IgD-negative memory B cell (primary cell): ENCODE measurements at regions not wholly inside any gene's neighbourhood (a gene's known extent, or its start where the extent isn't known, plus 50 kb on each side); places are given as distances from the start of the nearest gene placed in this dataset.

Experiments used
- H3K27ac Mint-ChIP-seq, 3 donors: one replicate each; pipeline ENCODE4 v1.8.0; 2020 to 2022; ENCODE audit warnings: mild to moderate bottlenecking in 3 of 3, mixed read lengths in 3 of 3, moderate library complexity in 1 of 3
- H3K27me3 Mint-ChIP-seq: one replicate; pipeline ENCODE4 v1.8.0; 2021; ENCODE audit warnings: mixed read lengths
- H3K36me3 Mint-ChIP-seq: one replicate; pipeline ENCODE4 v1.8.0; 2020; ENCODE audit warnings: mild to moderate bottlenecking, mixed read lengths
- H3K4me1 Mint-ChIP-seq, 3 donors: one replicate each; pipeline ENCODE4 v1.8.0; 2020 to 2022; ENCODE audit warnings: mixed read lengths in 3 of 3, mild to moderate bottlenecking in 1 of 3
- H3K4me3 Mint-ChIP-seq, 4 donors: one replicate each; pipeline ENCODE4 v1.8.0; 2020 to 2022; ENCODE audit warnings: mild to moderate bottlenecking in 4 of 4, mixed read lengths in 4 of 4, moderate library complexity in 3 of 4
- H3K9me3 Mint-ChIP-seq, 3 donors: one replicate each; pipeline ENCODE4 v1.8.0; 2020 to 2021; ENCODE audit warnings: mixed read lengths in 3 of 3, mild to moderate bottlenecking in 1 of 3

DNA sequence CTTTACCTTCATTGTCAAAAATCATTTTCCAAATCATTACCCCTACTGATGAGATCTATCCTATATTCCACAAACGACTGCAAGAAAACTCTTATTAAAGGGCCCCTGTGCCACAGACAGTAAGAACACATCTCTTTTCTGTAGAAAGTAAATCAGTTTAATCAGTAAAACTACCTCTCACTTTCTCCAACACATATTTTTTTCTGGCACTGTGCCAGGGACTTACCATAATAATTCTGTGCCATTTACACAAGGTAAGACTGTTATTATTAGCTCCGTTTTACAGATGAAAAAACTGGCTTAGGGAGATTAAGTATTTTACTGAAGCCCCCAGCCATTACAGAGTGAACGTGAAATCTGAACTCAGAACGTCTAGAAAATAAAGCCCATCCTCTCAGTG is 587.0 kb upstream of the COX7C start:
- H3K36me3 Mint-ChIP-seq: no peaks in the 10 kb centered on the region
- no peak overlapping the region for H3K4me3 Mint-ChIP-seq
- H3K9me3 Mint-ChIP-seq: peaks cover 2 to 7% (median 3%) of the 10 kb centered on the region in 3 donors
- H3K27ac Mint-ChIP-seq: no peak overlapping the region
- no peaks in the 10 kb centered on the region for H3K4me1 Mint-ChIP-seq
- no peaks in the 10 kb centered on the region for H3K27me3 Mint-ChIP-seq

DNA sequence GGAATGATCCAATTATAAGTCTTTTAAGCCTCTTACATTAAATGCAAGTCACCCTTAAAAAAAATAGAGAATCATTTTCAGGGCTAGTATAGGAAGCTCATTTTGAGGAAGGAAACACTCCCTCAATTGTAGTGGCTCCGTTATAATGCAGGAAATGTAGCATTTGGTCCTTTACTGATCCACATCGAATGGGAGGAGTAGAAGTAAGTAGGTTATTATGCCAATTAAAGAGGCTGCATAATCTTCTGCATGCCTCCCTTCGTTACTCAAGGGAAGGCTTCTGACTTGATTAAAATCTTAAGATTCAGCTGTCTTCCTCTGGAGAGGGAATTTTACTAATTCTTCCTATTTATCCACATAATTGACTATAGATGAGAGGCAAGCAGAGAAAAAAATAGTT is 579.2 kb upstream of the COX7C start:
- H3K4me3 Mint-ChIP-seq: no peak overlapping the region
- no peaks in the 10 kb centered on the region for H3K27me3 Mint-ChIP-seq
- no peak overlapping the region for H3K27ac Mint-ChIP-seq
- H3K9me3 Mint-ChIP-seq: peaks cover 3 to 6% (median 4%) of the 10 kb centered on the region in 3 donors
- no peaks in the 10 kb centered on the region for H3K36me3 Mint-ChIP-seq
- no peaks in the 10 kb centered on the region for H3K4me1 Mint-ChIP-seq

DNA sequence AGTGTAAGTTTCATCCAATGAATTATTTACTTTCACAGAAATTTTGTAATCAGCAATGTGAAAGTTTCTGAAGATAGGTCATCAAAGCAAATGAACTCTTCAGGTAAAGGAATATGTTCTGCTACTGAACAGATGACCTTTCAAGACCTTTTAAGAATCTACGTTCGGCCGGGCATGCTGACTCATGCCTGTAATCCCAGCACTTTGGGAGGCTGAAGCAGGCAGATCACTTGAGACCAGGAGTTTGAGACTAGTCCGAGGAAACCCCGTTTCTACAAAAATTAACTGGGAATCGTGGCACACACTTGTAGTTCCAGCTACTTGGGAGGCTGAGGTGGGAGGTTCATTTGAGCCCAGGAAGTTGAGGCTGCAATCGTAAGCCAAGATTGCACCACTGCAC is 578.4 kb upstream of the COX7C start:
- no peak overlapping the region for H3K4me3 Mint-ChIP-seq
- H3K27me3 Mint-ChIP-seq: no peaks in the 10 kb centered on the region
- H3K9me3 Mint-ChIP-seq: peaks cover 3 to 6% (median 4%) of the 10 kb centered on the region in 3 donors
- no peaks in the 10 kb centered on the region for H3K4me1 Mint-ChIP-seq
- H3K36me3 Mint-ChIP-seq: no peaks in the 10 kb centered on the region
- H3K27ac Mint-ChIP-seq: peak overlapping the region in 1 of 3 donors; percentile 53

DNA sequence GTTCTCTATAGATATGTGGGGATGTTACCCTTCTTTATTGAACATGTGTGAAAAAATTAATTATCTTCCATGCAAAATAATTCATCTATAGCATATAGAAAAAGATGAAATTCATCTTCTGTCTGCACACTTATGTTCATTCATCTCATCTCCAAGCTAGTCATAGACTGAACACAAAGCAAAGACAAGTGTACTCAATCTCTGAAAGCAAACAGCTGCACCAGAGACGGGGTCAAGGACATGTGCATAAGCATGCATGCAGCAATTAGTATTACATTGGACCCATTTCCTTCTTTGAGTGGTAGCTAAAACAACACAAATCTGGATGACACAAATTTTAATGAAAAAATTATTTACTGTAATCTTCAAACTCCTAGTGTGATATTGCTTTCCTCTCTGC is 547.0 kb upstream of the COX7C start:
- Mint-ChIP-seq H3K4me3 (no peak overlapping the region), H3K27me3 (no peaks in the 10 kb centered on the region), H3K27ac (no peak overlapping the region), H3K9me3 (peaks cover 0 to 6% (median 3%) of the 10 kb centered on the region in 3 donors), H3K4me1 (no peaks in the 10 kb centered on the region), H3K36me3 (no peaks in the 10 kb centered on the region)

DNA sequence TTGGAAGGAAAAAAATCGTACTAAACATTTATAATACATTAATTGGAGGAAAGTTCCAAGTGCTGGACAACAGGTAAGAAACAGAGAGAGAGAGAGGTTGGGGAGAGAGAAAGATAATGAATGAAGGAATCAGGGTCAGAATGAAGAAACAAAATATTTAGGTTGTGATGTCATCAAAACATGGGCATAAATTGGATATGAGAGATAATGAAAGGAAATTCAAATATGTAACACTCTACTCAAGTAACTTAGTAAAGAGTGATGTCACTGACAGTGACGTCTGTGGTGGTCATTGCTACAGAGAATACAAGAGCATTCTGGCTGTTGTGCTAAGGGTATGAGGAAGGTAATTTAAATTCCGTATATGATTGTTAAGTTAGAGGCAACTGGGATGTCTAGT is 543.4 kb upstream of the COX7C start:
- Mint-ChIP-seq H3K27ac (no peak overlapping the region), H3K36me3 (no peaks in the 10 kb centered on the region), H3K27me3 (no peaks in the 10 kb centered on the region), H3K9me3 (peaks cover 0 to 3% (median 2%) of the 10 kb centered on the region in 3 donors), H3K4me1 (no peaks in the 10 kb centered on the region), H3K4me3 (no peak overlapping the region)

DNA sequence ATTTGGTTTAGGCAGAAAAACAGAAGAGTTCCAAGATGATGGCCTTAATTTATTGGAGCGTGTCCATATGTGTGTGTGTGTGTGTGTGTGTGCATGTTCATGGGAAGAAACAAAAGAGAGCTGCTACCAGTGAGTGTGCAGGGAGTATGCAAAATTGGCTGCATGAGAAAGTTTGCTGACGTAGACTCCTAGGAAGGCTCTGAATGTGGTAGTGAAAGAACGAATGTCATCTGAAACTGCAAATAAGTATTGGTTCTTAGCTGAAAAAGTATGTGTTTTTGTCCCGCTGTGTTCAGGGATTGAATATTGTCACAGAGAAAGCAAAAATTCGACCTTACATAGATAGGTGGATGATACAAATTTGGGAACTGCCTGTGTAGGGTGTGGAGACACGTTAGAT is 542.6 kb upstream of the COX7C start:
- H3K27ac Mint-ChIP-seq: no peak overlapping the region
- H3K4me1 Mint-ChIP-seq: no peaks in the 10 kb centered on the region
- H3K4me3 Mint-ChIP-seq: no peak overlapping the region
- no peaks in the 10 kb centered on the region for H3K36me3 Mint-ChIP-seq
- peaks cover 0 to 4% (median 2%) of the 10 kb centered on the region in 3 donors for H3K9me3 Mint-ChIP-seq
- no peaks in the 10 kb centered on the region for H3K27me3 Mint-ChIP-seq

DNA sequence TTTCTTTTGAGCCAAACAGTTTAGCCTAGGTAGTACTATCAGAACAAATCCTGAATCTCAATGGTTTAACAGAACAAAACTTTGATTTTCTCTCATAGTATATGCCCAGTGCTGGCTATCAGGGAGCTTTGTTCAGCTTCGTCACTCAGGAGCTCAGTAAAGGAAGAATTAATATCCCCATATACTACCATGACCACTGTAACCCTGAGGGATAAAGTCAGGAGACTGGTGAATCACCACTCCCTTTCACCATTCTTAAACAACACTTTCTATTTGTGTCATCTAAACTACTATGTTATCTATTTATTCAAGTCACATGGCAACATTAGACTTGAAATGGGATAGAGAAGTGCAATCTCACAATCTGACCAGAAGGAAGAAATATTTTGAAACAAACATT is 522.6 kb upstream of the COX7C start:
- Mint-ChIP-seq H3K27ac (no peak overlapping the region), H3K36me3 (no peaks in the 10 kb centered on the region), H3K27me3 (no peaks in the 10 kb centered on the region), H3K9me3 (peaks cover 0 to 3% (median 0%) of the 10 kb centered on the region in 3 donors), H3K4me3 (no peak overlapping the region), H3K4me1 (no peaks in the 10 kb centered on the region)

DNA sequence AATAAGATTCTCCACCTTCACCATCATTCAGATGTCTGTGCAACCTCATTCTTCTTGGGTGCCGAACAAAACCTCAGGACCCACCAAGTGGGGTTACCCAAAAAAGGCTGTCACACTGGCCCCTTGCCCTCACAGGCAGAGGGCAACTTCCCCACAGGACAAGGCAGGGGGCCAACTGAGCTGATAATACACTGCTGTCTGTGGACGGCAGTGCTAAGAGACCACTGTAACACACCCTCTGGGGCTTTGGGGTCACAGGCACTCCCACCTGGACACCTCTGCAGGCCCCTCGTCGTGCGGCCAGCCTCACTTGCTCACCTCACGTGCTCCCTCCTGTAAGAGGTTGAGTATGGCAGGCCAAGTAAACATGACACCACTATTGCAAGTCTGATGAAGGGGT is 515.8 kb upstream of the COX7C start:
- Mint-ChIP-seq H3K36me3 (no peaks in the 10 kb centered on the region), H3K4me1 (no peaks in the 10 kb centered on the region), H3K27ac (no peak overlapping the region), H3K9me3 (peaks cover 0 to 2% (median 0%) of the 10 kb centered on the region in 3 donors), H3K4me3 (no peak overlapping the region), H3K27me3 (no peaks in the 10 kb centered on the region)

DNA sequence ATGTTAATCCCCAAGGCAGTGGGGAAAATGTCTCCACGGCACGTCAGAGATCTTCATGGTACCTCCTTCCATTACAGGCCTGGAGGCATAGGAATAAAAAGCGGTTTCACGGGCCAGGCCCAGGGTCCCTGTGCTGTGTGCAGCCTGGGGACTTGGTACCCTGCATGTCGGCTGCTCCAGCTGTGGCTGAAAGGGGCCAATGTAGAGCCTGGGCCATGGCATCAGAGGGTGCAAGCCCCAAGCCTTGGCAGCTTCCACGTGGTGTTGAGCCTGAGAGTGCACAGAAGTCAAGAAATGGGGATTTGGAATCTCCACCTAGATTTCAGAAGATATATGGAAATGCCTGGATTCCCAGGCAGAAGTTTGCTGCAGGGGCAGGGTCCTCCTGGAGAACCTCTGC is 508.9 kb upstream of the COX7C start:
- Mint-ChIP-seq H3K36me3 (no peaks in the 10 kb centered on the region), H3K4me1 (no peaks in the 10 kb centered on the region), H3K27ac (no peak overlapping the region), H3K27me3 (no peaks in the 10 kb centered on the region), H3K9me3 (peaks cover 3 to 8% (median 4%) of the 10 kb centered on the region in 3 donors), H3K4me3 (no peak overlapping the region)

DNA sequence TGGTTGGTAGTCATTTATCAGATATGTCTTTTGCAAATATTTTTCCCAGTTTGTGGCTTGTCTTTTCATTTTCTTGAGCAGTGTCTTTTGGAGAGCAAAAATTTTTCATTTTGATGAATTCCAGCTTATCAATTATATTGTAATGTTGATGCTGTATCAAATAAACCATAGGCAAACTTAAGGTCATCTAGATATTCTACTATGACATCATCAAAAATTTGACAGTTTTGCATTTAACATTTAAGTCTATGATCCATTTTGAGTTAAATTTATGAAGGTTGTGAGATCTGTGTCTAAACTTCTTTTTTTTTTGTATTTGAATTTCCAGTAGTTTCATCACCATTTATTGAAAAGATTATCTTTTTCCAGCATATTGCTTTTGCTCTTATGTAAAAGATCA is 505.5 kb upstream of the COX7C start:
- H3K36me3 Mint-ChIP-seq: no peaks in the 10 kb centered on the region

DNA sequence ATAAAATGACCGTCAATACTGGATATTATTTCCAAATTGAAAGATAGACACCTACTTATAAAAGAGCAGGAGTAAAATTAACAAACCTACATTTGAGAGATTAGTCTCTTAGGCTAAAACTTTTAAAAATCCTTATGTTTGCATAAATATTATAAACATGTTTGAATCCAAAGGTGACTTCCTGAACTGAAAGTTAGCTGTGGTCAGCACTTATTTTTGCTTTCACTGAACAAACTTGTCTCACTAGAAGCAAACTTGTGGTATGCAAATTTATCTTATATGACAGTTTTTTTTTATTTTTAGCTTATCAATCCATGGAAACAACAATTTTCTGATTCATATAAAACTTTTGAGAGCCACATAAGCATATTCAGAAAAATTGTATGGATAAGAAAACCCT is 502.6 kb upstream of the COX7C start:
- Mint-ChIP-seq H3K27ac (no peak overlapping the region), H3K4me3 (no peak overlapping the region), H3K9me3 (peaks cover 0 to 3% (median under 1%) of the 10 kb centered on the region in 3 donors), H3K27me3 (no peaks in the 10 kb centered on the region), H3K36me3 (no peaks in the 10 kb centered on the region), H3K4me1 (no peaks in the 10 kb centered on the region)

More for the DNA sequence above, 505.5 kb upstream of the COX7C start:
- Mint-ChIP-seq H3K27ac (no peak overlapping the region), H3K4me3 (no peak overlapping the region), H3K4me1 (no peaks in the 10 kb centered on the region), H3K9me3 (peaks cover 3 to 8% (median 4%) of the 10 kb centered on the region in 3 donors), H3K27me3 (no peaks in the 10 kb centered on the region)

DNA sequence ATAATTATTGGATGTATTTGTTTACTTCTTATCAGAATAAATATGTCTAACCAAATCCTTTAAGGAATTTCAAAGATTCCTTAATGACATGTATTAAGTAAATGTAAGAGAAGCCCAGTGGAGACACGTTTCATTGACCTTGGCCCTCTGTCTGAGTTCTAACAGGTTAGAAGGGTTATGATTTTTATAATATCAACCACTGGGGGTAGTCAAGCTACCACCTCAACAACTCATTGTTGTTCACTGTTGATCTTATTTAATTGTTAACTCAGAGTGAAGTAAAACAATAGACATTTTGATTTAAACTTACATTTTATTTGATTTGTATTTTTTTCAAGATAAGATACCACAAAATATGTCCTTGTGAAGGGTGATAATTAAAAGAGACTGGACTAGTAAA is 499.2 kb upstream of the COX7C start:
- H3K27ac Mint-ChIP-seq: no peak overlapping the region
- H3K36me3 Mint-ChIP-seq: no peaks in the 10 kb centered on the region
- no peak overlapping the region for H3K4me3 Mint-ChIP-seq
- H3K27me3 Mint-ChIP-seq: no peaks in the 10 kb centered on the region
- no peaks in the 10 kb centered on the region for H3K4me1 Mint-ChIP-seq
- peaks cover 0 to 3% (median 2%) of the 10 kb centered on the region in 3 donors for H3K9me3 Mint-ChIP-seq

DNA sequence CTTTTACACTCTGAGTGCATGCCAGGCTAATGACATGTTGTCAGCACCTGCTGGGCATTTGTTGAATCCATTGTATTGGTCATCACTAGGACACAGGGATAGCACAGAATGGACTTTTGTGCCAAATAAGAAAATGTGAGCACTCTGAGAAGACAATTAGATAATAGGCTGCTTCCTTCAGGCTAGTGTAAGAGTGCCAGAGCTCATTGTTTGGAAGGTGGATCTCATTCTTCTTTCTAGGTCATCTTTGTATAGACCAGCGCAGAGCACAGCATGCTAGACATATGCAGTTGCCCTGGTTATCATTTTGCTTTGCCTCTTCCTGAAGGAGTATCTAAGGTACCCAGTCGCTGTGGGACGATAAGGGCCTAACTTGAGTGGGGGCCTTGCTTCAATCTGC is 493.4 kb upstream of the COX7C start:
- Mint-ChIP-seq H3K4me3 (no peak overlapping the region), H3K27ac (no peak overlapping the region), H3K9me3 (peaks cover 0 to 3% (median 2%) of the 10 kb centered on the region in 3 donors), H3K27me3 (no peaks in the 10 kb centered on the region), H3K4me1 (no peaks in the 10 kb centered on the region), H3K36me3 (no peaks in the 10 kb centered on the region)

DNA sequence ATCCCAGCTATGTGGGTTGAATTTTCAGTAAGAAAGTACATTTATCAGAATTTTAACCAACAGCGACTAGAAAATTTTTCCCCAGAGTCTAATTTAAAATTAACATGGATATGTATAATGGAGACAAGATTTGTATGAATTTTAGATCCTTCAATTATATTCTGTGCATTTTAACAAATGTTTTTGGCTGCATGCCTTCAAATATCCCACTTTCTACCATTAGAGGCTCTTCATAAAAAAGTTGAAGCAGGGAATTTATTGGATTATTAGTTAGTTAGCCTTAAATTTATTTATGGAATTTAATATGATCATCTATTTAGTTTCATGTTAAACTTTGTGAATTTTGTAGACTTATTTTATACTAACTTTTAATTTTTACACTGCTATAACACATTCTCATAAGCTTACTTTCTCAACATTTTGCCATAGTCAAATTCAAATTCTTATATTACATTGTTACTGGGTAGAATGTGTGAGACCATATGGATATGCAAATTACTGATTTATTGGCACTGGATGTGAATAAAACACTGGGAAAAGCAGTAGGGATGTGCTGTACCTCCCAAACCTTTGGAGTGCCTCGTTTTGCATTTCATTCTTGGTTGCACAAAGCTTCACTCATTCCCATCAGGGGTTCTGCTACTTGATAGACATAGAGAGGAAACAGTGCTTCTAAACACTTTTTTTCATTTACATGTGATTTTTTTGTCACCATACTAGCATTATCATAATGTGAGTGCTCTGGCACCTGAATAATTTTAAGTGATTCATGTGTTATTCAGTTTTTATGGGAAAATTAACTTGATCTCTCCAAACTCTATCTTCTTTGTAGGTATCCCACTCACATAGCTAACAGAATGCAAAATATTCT is 491.8 kb upstream of the COX7C start:
- H3K9me3 Mint-ChIP-seq: peaks cover 0 to 3% (median 2%) of the 10 kb centered on the region in 3 donors
- H3K27ac Mint-ChIP-seq: no peak overlapping the region
- no peaks in the 10 kb centered on the region for H3K36me3 Mint-ChIP-seq
- no peak overlapping the region for H3K4me3 Mint-ChIP-seq
- no peaks in the 10 kb centered on the region for H3K27me3 Mint-ChIP-seq
- no peaks in the 10 kb centered on the region for H3K4me1 Mint-ChIP-seq

DNA sequence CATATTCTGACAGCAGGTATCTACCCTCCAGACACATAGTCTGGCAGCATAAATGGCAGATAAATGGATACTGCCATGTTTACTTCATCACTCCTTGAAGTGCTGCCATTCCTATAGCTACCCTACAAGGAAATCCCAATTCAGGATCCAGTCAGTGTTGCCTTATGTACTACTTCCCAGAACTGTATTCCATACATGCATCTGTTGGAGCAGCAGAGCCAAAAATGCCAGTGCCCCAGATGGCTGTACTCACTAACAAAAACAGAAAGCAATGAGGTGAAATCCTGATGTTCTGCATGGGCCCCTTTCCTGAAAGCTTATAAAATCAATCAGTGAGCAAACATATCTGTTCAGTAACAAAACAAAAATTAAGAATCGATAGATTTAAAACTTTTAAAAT is 490.0 kb upstream of the COX7C start:
- H3K4me1 Mint-ChIP-seq: no peaks in the 10 kb centered on the region
- no peak overlapping the region for H3K4me3 Mint-ChIP-seq
- no peaks in the 10 kb centered on the region for H3K9me3 Mint-ChIP-seq

DNA sequence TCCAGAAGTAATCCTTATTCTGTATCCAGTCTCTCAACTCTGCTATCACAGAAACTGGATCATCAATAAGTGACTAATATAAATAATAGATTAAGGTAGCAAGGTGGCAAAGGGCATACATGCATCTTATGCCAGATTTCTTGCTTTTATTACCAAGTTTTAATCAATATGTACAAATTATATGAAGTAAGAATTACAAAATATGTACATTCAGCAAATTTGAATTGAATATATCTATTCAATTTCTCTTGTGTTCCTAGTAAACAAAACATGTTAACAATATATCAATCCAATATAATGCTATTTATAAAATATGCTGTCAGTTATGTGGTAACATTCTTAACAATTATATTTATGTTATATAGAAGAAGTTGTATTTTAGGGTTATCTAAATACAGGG is 488.7 kb upstream of the COX7C start:
- H3K9me3 Mint-ChIP-seq: no peaks in the 10 kb centered on the region
- no peaks in the 10 kb centered on the region for H3K36me3 Mint-ChIP-seq
- no peak overlapping the region for H3K4me3 Mint-ChIP-seq
- no peaks in the 10 kb centered on the region for H3K27me3 Mint-ChIP-seq
- no peak overlapping the region for H3K27ac Mint-ChIP-seq
- H3K4me1 Mint-ChIP-seq: no peaks in the 10 kb centered on the region

More for the DNA sequence above, 490.0 kb upstream of the COX7C start:
- H3K27me3 Mint-ChIP-seq: no peaks in the 10 kb centered on the region
- no peaks in the 10 kb centered on the region for H3K36me3 Mint-ChIP-seq
- H3K27ac Mint-ChIP-seq: no peak overlapping the region
